Keratinocyte (primary cell): ENCODE measurements at regions not wholly inside any gene's neighbourhood (a gene's known extent, or its start where the extent isn't known, plus 50 kb on each side); places are given as distances from the start of the nearest gene placed in this dataset.

Experiments used
- DNase-seq: peaks from one replicate; pipeline ENCODE4 v3.0.0-alpha.2; 2011; ENCODE audit warnings: low read depth, missing footprints, low spot score
- FAIRE-seq: peaks from 2 replicates; lab custom pipeline; 2011; peaks lifted over from hg19 to GRCh38; lab: Jason Lieb, UNC
- H2AFZ ChIP-seq: 2 replicates; pipeline ENCODE4 v1.6.0; 2012; ENCODE audit warnings: low read length, control low read depth, inconsistent platforms; ENCODE audit not compliant: control insufficient read depth
- H3K27ac ChIP-seq: 2 replicates; pipeline ENCODE4 v1.5.1; 2011; ENCODE audit warnings: low read length; ENCODE audit not compliant: control insufficient read depth, insufficient read depth
- H3K27me3 ChIP-seq: 3 replicates; pipeline ENCODE4 v1.6.0; 2011; ENCODE audit warnings: low read length; ENCODE audit not compliant: control insufficient read depth, insufficient read depth; ENCODE audit errors: extremely low read depth
- H3K36me3 ChIP-seq, 2 experiments: 2 replicates in 1 of 2; 3 replicates in 1 of 2; pipeline ENCODE4 v1.5.1; 2011; ENCODE audit warnings: low read length in 2 of 2, mild to moderate bottlenecking in 1 of 2; ENCODE audit not compliant: control insufficient read depth in 2 of 2, insufficient read depth in 2 of 2; ENCODE audit errors: extremely low read depth in 1 of 2
- H3K4me1 ChIP-seq: 3 replicates; pipeline ENCODE4 v1.5.1; 2011; ENCODE audit warnings: low read length; ENCODE audit not compliant: control insufficient read depth, insufficient read depth; ENCODE audit errors: extremely low read depth
- H3K4me2 ChIP-seq: 3 replicates; pipeline ENCODE4 v1.6.0; 2011; ENCODE audit warnings: low read depth, low read length; ENCODE audit not compliant: control insufficient read depth, insufficient read depth; ENCODE audit errors: extremely low read depth
- H3K4me3 ChIP-seq, 3 experiments: fragments of 200-600 bp in 1 of 3; sonication (generic) in 1 of 3; 2 replicates in 2 of 3; 3 replicates in 1 of 3; pipeline ENCODE4 v1.5.1; 2011 to 2016; ENCODE audit warnings: low read length in 3 of 3, mild to moderate bottlenecking in 3 of 3, control low read depth in 2 of 3, inconsistent platforms in 1 of 3, low read depth in 1 of 3, mixed read lengths in 1 of 3, mixed run types in 1 of 3, moderate library complexity in 1 of 3; ENCODE audit not compliant: control insufficient read depth in 2 of 3, insufficient read depth in 2 of 3; ENCODE audit errors: extremely low read depth in 1 of 3
- H3K79me2 ChIP-seq: 2 replicates; pipeline ENCODE4 v1.6.0; 2012; ENCODE audit warnings: low read length; ENCODE audit not compliant: control insufficient read depth, insufficient read depth
- H3K9ac ChIP-seq: 3 replicates; pipeline ENCODE4 v1.6.0; 2011; ENCODE audit warnings: low read length; ENCODE audit not compliant: control insufficient read depth, insufficient read depth; ENCODE audit errors: extremely low read depth
- H3K9me1 ChIP-seq: 3 replicates; pipeline ENCODE4 v1.6.0; 2011; ENCODE audit warnings: low read length; ENCODE audit not compliant: control insufficient read depth, insufficient read depth; ENCODE audit errors: extremely low read depth
- H3K9me3 ChIP-seq: 2 replicates; pipeline ENCODE4 v1.5.1; 2012; ENCODE audit warnings: low read depth, low read length; ENCODE audit not compliant: control insufficient read depth
- H4K20me1 ChIP-seq: 3 replicates; pipeline ENCODE4 v1.6.0; 2011; ENCODE audit warnings: low read length; ENCODE audit not compliant: control insufficient read depth, insufficient read depth; ENCODE audit errors: extremely low read depth
- CTCF ChIP-seq, 3 experiments: IDR thresholded peaks in 1 of 3; conservative IDR thresholded peaks in 1 of 3; optimal IDR thresholded peaks in 1 of 3; 2 replicates in 2 of 3; 3 replicates in 1 of 3; pipeline versions ENCODE3 to v1.5.1; 2011; ENCODE audit warnings: low read length in 3 of 3, mild to moderate bottlenecking in 3 of 3, moderate library complexity in 2 of 3, control low read depth in 1 of 3, inconsistent platforms in 1 of 3; ENCODE audit not compliant: insufficient read depth in 2 of 3; ENCODE audit errors: extremely low read depth in 1 of 3
- EZH2 ChIP-seq: IDR thresholded peaks from one replicate; pipeline ENCODE4 v1.6.1; 2012; ENCODE audit warnings: inconsistent platforms, mild to moderate bottlenecking, low read length, moderate library complexity
- dilution Hi-C: fragments of 300-500 bp; cut with MboI; formaldehyde crosslinking; loops from one replicate; pipeline ENCODE4 v1.7.0; 2020; ENCODE audit warnings: low sequenced_read_pairs; ENCODE audit not compliant: extremely low pct_ligation_motif_present

- H3K9me1 ChIP-seq: no peaks in the 10 kb centered on the region
- no peaks in the 10 kb centered on the region for H3K27me3 ChIP-seq
- no peak overlapping the region for H3K9ac ChIP-seq
- no peaks in the 10 kb centered on the region for H4K20me1 ChIP-seq
- H3K4me1 ChIP-seq: peaks cover 16% of the 10 kb centered on the region
- dilution Hi-C loops: no loop called here
- H3K27ac ChIP-seq: no peak overlapping the region
- TF ChIP-seq EZH2: no peak
- TF ChIP-seq CTCF (optimal IDR thresholded peaks at IDR 0.05 in 1 of 3, IDR thresholded peaks at IDR 0.05 in 1 of 3, conservative IDR thresholded peaks at IDR 0.05 in 1 of 3; ENCODE audit: extremely low read depth in 1 of 3, insufficient read depth in 2 of 3, low read length in 3 of 3): no peak
- DNase-seq: no peak
- H3K4me2 ChIP-seq: no peak overlapping the region
- H3K36me3 ChIP-seq: no peaks in the 10 kb centered on the region
- no peak overlapping the region for H3K4me3 ChIP-seq
- H2AFZ ChIP-seq: no peak overlapping the region
- FAIRE-seq: no peak
- H3K9me3 ChIP-seq: no peaks in the 10 kb centered on the region
- no peaks in the 10 kb centered on the region for H3K79me2 ChIP-seq
These were observed 470.7 kb downstream of the HS3ST3B1 start for GRCh38 chr17:14771543-14771942.

GRCh38 chr17:14768923-14769322, 468.0 kb downstream of the HS3ST3B1 start:
- Histone ChIP-seq H3K4me3 (no peak overlapping the region), H2AFZ (no peak overlapping the region), H4K20me1 (no peaks in the 10 kb centered on the region), H3K36me3 (no peaks in the 10 kb centered on the region), H3K9me1 (no peaks in the 10 kb centered on the region), H3K4me1 (no peaks in the 10 kb centered on the region), H3K79me2 (no peaks in the 10 kb centered on the region), H3K27ac (no peak overlapping the region), H3K9me3 (no peaks in the 10 kb centered on the region), H3K9ac (no peak overlapping the region), H3K27me3 (no peaks in the 10 kb centered on the region), H3K4me2 (no peak overlapping the region)
- dilution Hi-C loops: no loop called here
- TF ChIP-seq CTCF (optimal IDR thresholded peaks at IDR 0.05 in 1 of 3, IDR thresholded peaks at IDR 0.05 in 1 of 3, conservative IDR thresholded peaks at IDR 0.05 in 1 of 3; ENCODE audit: extremely low read depth in 1 of 3, insufficient read depth in 2 of 3, low read length in 3 of 3) (peak in 1 of 3 experiments; percentile 18), EZH2 (no peak)
- DNase-seq: no peak
- no peak for FAIRE-seq
